PFSK-1 (cell line): ENCODE measurements at regions not wholly inside any gene's neighbourhood (a gene's known extent, or its start where the extent isn't known, plus 50 kb on each side); places are given as distances from the start of the nearest gene placed in this dataset.

Source experiments
- FOXP2 ChIP-seq: optimal IDR thresholded peaks from 2 replicates; pipeline ENCODE3; 2011; ENCODE audit warnings: borderline replicate concordance, control low read depth, inconsistent platforms; ENCODE audit not compliant: insufficient read depth; ENCODE audit errors: extremely low read length, extremely low read depth
- POLR2AphosphoS5 ChIP-seq: IDR thresholded peaks from 2 replicates; pipeline ENCODE4 v1.6.1; 2012; ENCODE audit warnings: low read depth, mild to moderate bottlenecking, control low read depth, low read length, moderate library complexity
- SIN3A ChIP-seq: IDR thresholded peaks from 2 replicates; pipeline ENCODE4 v1.6.1; 2012; ENCODE audit warnings: mild to moderate bottlenecking, low read length, moderate library complexity, borderline replicate concordance; ENCODE audit not compliant: insufficient read depth
- TAF1 ChIP-seq: IDR thresholded peaks from 2 replicates; pipeline ENCODE4 v1.6.1; 2012; ENCODE audit warnings: low read length, control low read depth, borderline replicate concordance; ENCODE audit not compliant: insufficient read depth
- TF ChIP-seq, protein P1 (sequence below), 2 experiments: IDR thresholded peaks; 2 replicates each; pipeline versions ENCODE4 v1.6.1 to v1.8.0; 2011 to 2012; ENCODE audit warnings: low read depth in 2 of 2, low read length in 2 of 2, control low read depth in 1 of 2, inconsistent platforms in 1 of 2, mild to moderate bottlenecking in 1 of 2, moderate library complexity in 1 of 2; ENCODE audit not compliant: insufficient read depth in 1 of 2

DNA sequence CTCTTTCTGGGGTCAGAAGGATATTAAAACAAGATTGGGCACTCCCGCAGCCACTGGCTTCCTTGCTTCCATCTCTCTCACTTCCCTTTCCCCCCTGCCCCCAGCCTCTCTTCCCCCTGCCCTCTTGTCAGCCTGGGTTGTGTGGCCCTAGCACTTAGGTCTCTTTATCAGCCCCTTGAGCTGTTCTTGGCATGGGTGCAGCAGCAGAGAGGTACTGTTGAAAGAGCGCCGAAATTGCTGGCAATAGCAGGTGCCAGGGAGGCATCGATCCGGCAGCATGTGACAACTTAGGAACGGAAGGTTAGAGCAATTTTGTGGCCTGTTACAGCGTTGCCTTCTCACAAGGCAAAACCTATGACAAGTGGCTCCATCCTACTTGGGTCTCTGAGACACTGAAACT, 333.1 kb upstream of the IGFBP7 start:
- TF ChIP-seq TAF1 (no peak), POLR2AphosphoS5 (no peak), FOXP2 (no peak), SIN3A (no peak)

DNA sequence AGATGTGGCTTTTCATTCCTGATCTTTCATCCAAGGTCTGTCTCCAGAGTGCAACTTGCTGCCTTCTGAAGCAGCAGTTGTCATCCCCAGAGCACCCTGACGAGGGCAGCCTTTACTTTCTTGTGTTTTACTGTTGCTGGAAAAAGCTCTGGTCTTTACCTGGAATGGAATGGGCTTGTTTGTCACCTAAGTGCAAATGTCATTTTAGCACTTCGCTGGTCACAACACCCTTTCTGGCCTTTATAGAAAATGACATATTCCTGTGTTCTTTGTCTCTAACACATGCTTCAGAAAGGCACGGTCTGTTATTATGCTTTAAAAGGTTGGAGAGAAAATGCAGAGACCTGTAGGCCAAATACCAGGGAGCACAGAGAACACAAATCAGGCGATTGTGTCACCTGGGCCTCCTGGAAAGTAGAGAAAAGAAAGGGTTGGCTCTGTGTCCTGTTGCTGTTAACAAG, 332.7 kb upstream of the IGFBP7 start:
- TF ChIP-seq FOXP2 (no peak), POLR2AphosphoS5 (no peak), TAF1 (no peak), SIN3A (no peak)

DNA sequence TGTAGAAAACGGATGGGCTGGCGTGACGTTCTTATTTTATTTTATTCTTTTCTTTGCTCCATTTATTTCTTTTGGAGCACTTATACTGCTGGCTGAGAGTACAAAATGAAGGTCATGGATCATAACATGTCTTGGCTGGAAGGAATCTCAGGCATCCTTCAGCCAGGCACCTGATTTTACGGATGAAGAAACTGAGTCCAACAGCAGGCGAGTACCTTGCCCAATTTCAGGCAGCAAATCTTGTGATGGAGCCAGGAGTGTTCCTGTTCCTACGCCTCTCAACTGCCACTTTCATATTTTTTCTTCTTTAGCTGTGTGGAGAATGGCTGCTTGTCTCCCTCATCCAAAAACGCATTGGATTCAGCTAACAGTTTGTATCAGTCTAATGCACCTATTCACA, 332.1 kb upstream of the IGFBP7 start:
- no peak for TF ChIP-seq POLR2AphosphoS5
- no peak for TF ChIP-seq SIN3A
- TF ChIP-seq, protein P1, sequence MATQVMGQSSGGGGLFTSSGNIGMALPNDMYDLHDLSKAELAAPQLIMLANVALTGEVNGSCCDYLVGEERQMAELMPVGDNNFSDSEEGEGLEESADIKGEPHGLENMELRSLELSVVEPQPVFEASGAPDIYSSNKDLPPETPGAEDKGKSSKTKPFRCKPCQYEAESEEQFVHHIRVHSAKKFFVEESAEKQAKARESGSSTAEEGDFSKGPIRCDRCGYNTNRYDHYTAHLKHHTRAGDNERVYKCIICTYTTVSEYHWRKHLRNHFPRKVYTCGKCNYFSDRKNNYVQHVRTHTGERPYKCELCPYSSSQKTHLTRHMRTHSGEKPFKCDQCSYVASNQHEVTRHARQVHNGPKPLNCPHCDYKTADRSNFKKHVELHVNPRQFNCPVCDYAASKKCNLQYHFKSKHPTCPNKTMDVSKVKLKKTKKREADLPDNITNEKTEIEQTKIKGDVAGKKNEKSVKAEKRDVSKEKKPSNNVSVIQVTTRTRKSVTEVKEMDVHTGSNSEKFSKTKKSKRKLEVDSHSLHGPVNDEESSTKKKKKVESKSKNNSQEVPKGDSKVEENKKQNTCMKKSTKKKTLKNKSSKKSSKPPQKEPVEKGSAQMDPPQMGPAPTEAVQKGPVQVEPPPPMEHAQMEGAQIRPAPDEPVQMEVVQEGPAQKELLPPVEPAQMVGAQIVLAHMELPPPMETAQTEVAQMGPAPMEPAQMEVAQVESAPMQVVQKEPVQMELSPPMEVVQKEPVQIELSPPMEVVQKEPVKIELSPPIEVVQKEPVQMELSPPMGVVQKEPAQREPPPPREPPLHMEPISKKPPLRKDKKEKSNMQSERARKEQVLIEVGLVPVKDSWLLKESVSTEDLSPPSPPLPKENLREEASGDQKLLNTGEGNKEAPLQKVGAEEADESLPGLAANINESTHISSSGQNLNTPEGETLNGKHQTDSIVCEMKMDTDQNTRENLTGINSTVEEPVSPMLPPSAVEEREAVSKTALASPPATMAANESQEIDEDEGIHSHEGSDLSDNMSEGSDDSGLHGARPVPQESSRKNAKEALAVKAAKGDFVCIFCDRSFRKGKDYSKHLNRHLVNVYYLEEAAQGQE (IDR thresholded peaks at IDR 0.05; ENCODE audit: insufficient read depth in 1 of 2, low read depth in 2 of 2, low read length in 2 of 2) = no peak
- TF ChIP-seq FOXP2 = no peak
- no peak for TF ChIP-seq TAF1

DNA sequence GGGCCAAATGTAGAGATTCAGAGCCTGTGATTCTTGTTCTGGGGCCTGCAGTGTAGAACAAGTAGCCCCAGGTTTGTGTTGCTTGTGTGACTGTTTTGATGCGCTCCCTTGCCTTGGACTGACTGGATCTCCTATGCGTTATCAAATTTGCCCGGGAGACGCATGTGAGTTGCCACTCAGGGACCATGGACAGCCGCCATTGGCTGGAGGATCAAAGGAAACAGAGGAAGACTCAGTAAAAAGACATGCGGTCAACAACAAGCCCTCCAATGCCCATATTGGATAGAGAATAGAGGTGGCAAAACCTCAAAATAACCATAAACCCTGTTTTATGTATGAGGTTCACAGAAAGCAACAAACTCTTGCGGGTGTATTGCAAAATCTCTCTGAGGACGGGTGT, 327.5 kb upstream of the IGFBP7 start:
- TF ChIP-seq FOXP2 (no peak), TAF1 (no peak)
- TF ChIP-seq, protein P1 (IDR thresholded peaks at IDR 0.05; ENCODE audit: insufficient read depth in 1 of 2, low read depth in 2 of 2, low read length in 2 of 2) = peak in 1 of 2 experiments; percentile 86; a peak in 2 of 4 replicates

DNA sequence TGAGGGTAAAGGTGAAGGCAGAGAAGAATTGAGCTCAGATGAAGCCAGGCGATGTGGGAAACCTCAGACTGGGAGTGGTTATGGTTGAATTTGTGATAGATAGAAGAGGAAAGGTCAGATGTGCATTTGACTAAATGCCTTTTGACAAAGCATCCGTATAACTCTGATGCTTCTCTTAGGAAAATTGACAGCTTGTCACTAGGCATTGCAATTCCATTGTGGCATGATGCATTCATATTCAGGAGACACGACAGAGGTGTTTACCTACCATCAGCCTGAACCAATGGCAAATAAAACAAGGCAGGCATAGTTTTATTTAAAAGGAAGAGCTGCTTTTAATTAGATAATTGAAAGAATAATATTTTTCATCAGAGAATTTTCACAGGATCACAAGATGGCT, 325.1 kb upstream of the IGFBP7 start:
- TF ChIP-seq, protein P1 (IDR thresholded peaks at IDR 0.05; ENCODE audit: insufficient read depth in 1 of 2, low read depth in 2 of 2, low read length in 2 of 2) = no peak
- TF ChIP-seq SIN3A (no peak), TAF1 (no peak), POLR2AphosphoS5 (no peak), FOXP2 (no peak)

DNA sequence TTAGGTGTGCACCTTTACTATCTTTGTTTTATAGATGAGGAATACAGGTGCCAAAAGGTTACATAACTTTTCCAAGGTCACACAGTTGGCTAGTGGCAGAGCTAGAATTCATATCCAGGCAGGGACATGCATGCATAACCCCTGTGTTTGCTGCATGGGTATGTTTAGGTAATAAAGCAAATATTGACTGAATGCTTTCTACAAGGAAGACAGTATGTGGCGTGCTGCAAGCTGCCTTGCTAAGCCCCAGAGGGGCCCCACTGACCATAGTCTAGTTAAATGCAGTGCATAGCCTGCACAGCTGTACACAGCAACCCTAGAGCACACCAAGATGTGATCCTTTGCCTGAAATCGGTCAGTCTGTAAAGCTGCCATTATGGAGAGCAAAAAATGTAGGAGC, 320.5 kb upstream of the IGFBP7 start:
- TF ChIP-seq FOXP2 = no peak
- no peak for TF ChIP-seq TAF1
- no peak for TF ChIP-seq POLR2AphosphoS5
- TF ChIP-seq SIN3A = no peak

DNA sequence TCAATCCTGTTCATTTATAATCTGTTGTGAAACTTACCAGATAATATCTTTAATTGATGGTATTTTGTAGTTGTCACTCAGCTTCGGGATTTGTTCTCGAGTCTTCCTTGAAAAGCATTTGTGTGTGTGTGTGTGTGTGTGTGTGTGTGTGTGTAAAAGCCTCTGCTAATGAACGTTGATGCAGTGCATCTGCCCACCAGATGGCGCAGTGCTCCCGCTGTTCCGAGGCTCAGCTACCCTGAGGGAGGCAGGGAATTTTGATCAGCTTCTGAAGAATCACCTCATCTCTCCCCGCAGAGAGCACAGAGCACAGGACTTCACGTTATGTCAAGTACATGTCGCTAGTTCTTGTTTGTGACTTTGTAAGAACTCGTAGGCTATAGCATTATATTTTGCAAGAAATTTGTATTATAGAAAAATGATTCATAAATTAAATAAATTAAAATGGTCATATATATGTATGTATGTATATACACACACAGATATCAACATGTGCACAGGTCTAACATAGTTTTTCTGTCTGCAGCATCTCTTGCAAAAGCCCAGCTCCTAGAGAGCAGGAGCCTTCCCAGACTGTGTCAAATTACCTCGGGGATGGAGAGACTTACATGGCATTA, 316.7 kb upstream of the IGFBP7 start:
- TF ChIP-seq TAF1 (no peak), SIN3A (no peak), POLR2AphosphoS5 (no peak), FOXP2 (no peak)
- TF ChIP-seq, protein P1 (IDR thresholded peaks at IDR 0.05; ENCODE audit: insufficient read depth in 1 of 2, low read depth in 2 of 2, low read length in 2 of 2) = no peak
